Astrocyte (in vitro differentiated cells and primary cell): ENCODE measurements at regions not wholly inside any gene's neighbourhood (a gene's known extent, or its start where the extent isn't known, plus 50 kb on each side); places are given as distances from the start of the nearest gene placed in this dataset.
"Not testable (repeated sequence)": the region's sequence is repeated elsewhere in the genome, so short reads cannot be mapped to it uniquely, and the experiment has no call there.

Experiments used
- EZH2 ChIP-seq: IDR thresholded peaks from 2 replicates; pipeline ENCODE4 v1.6.1; 2012; ENCODE audit warnings: mild to moderate bottlenecking, low read length, inconsistent platforms; ENCODE audit not compliant: insufficient read depth
- TF ChIP-seq, protein P1 (sequence below): IDR thresholded peaks from 2 replicates; pipeline ENCODE4 v1.5.1; 2011; ENCODE audit warnings: low read depth, mild to moderate bottlenecking, inconsistent platforms, low read length, moderate library complexity; ENCODE audit not compliant: insufficient read depth

DNA sequence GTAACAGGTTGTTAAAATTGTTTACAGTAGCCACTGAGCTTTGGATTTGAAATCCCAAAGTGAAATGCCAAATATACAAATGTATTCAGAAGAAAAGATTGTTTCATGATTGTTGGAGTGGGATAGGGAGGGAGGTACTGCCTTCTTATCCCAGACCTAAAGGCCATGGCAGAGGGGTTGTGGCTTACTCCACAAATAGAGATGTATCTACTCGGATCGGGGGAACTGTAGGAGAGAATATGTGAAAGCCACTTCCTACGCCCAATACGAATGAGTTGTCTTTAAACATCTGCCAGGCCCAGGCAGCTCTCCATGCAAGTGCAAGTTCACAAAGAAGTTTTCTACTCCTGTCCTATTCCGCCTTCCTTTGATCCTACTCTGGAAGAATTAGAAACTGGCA, 150.2 kb upstream of the PRSS12 start:
- TF ChIP-seq, protein P1, sequence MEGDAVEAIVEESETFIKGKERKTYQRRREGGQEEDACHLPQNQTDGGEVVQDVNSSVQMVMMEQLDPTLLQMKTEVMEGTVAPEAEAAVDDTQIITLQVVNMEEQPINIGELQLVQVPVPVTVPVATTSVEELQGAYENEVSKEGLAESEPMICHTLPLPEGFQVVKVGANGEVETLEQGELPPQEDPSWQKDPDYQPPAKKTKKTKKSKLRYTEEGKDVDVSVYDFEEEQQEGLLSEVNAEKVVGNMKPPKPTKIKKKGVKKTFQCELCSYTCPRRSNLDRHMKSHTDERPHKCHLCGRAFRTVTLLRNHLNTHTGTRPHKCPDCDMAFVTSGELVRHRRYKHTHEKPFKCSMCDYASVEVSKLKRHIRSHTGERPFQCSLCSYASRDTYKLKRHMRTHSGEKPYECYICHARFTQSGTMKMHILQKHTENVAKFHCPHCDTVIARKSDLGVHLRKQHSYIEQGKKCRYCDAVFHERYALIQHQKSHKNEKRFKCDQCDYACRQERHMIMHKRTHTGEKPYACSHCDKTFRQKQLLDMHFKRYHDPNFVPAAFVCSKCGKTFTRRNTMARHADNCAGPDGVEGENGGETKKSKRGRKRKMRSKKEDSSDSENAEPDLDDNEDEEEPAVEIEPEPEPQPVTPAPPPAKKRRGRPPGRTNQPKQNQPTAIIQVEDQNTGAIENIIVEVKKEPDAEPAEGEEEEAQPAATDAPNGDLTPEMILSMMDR = not testable (repeated sequence)
- TF ChIP-seq EZH2 = not testable (repeated sequence)
